ENCODE measurements at regions not wholly inside any gene's neighbourhood (a gene's known extent, or its start where the extent isn't known, plus 50 kb on each side); places are given as distances from the start of the nearest gene placed in this dataset.

GRCh38 chr5:130287438-130287837, 383.2 kb downstream of the CHSY3 start:
- no peak for TF ChIP-seq ZNF263 (CRISPR knock-in tag; IDR thresholded peaks at IDR 0.05; ENCODE audit: low read depth)
- TF ChIP-seq AR (CRISPR knock-in tag; IDR thresholded peaks at IDR 0.05): no peak
- TF ChIP-seq CTCF (IDR thresholded peaks at IDR 0.05): no peak
- TF ChIP-seq NFATC4 (CRISPR knock-in tag; IDR thresholded peaks at IDR 0.05): no peak
- no peak for TF ChIP-seq IRF2 (CRISPR knock-in tag; IDR thresholded peaks at IDR 0.05; ENCODE audit: borderline replicate concordance, low read depth)
- no peak for TF ChIP-seq IRF1 (CRISPR knock-in tag; IDR thresholded peaks at IDR 0.05)
- TF ChIP-seq TEAD4 (CRISPR knock-in tag; IDR thresholded peaks at IDR 0.05): no peak
- no peak for TF ChIP-seq ZNF281 (CRISPR knock-in tag; IDR thresholded peaks at IDR 0.05)
- no peak for TF ChIP-seq E2F1 (CRISPR knock-in tag; IDR thresholded peaks at IDR 0.05)
- H3K9me3 Mint-ChIP-seq: peaks cover 4% of the 10 kb centered on the region; the same call in 1 of the 2 replicates
- ChIA-PET CTCF (no interaction called here), POLR2A (no interaction called here)
- no peak overlapping the region for H3K4me3 Mint-ChIP-seq
- no peaks in the 10 kb centered on the region for H3K36me3 Mint-ChIP-seq
- peaks cover 5% of the 10 kb centered on the region; the same call in 1 of the 2 replicates for H3K4me1 Mint-ChIP-seq
- H3K27me3 Mint-ChIP-seq (ENCODE audit: low read depth): peaks cover 9% of the 10 kb centered on the region
- ATAC-seq (no peak), DNase-seq (ENCODE audit: low spot score) (no peak)
- no peak overlapping the region for H3K27ac Mint-ChIP-seq

GRCh38 chr5:130286971-130287370, 382.7 kb downstream of the CHSY3 start:
- H3K36me3 Mint-ChIP-seq: no peaks in the 10 kb centered on the region
- ChIA-PET CTCF (no interaction called here), POLR2A (no interaction called here)
- H3K27me3 Mint-ChIP-seq (ENCODE audit: low read depth): peaks cover 9% of the 10 kb centered on the region
- H3K4me3 Mint-ChIP-seq: no peak overlapping the region
- H3K27ac Mint-ChIP-seq: no peak overlapping the region
- DNase-seq (ENCODE audit: low spot score) (no peak), ATAC-seq (no peak)
- H3K9me3 Mint-ChIP-seq: peaks cover 4% of the 10 kb centered on the region; the same call in 1 of the 2 replicates
- peaks cover 5% of the 10 kb centered on the region; the same call in 1 of the 2 replicates for H3K4me1 Mint-ChIP-seq
- TF ChIP-seq ZNF219 (CRISPR knock-in tag; IDR thresholded peaks at IDR 0.05; ENCODE audit: borderline replicate concordance) (no peak), E2F1 (CRISPR knock-in tag; IDR thresholded peaks at IDR 0.05) (no peak), TP53 (CRISPR knock-in tag; IDR thresholded peaks at IDR 0.05) (no peak), ZNF317 (CRISPR knock-in tag; IDR thresholded peaks at IDR 0.05; ENCODE audit: borderline replicate concordance, low read depth) (no peak), ZNF512 (CRISPR knock-in tag; IDR thresholded peaks at IDR 0.05; ENCODE audit: borderline replicate concordance) (no peak)
- TF ChIP-seq, protein P1, sequence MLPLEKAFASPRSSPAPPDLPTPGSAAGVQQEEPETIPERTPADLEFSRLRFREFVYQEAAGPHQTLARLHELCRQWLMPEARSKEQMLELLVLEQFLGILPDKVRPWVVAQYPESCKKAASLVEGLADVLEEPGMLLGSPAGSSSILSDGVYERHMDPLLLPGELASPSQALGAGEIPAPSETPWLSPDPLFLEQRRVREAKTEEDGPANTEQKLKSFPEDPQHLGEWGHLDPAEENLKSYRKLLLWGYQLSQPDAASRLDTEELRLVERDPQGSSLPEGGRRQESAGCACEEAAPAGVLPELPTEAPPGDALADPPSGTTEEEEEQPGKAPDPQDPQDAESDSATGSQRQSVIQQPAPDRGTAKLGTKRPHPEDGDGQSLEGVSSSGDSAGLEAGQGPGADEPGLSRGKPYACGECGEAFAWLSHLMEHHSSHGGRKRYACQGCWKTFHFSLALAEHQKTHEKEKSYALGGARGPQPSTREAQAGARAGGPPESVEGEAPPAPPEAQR (CRISPR knock-in tag; IDR thresholded peaks at IDR 0.05): no peak
